HepG2 (cell line): ENCODE measurements at regions not wholly inside any gene's neighbourhood (a gene's known extent, or its start where the extent isn't known, plus 50 kb on each side); places are given as distances from the start of the nearest gene placed in this dataset.

Source experiments
- ARHGAP35 ChIP-seq: sonication (generic); formaldehyde crosslinking; IDR thresholded peaks from 2 replicates; pipeline ENCODE4 v1.9.0; 2022; ENCODE audit warnings: mild to moderate bottlenecking, inconsistent platforms, moderate library complexity, missing genetic modification reagents, borderline replicate concordance
- HDAC2 ChIP-seq: sonication (generic); formaldehyde crosslinking; IDR thresholded peaks from 2 replicates; pipeline ENCODE4 v1.4.0; 2020; ENCODE audit warnings: missing genetic modification reagents
- MAFF ChIP-seq: IDR thresholded peaks from 2 replicates; pipeline ENCODE4 v1.6.1; 2011; ENCODE audit warnings: low read depth, low read length, improper control_type of control experiment
- MIXL1 ChIP-seq: IDR thresholded peaks from 2 replicates; pipeline ENCODE4 v1.6.1; 2016
- NR1H2 ChIP-seq: sonication (generic); formaldehyde crosslinking; IDR thresholded peaks from 2 replicates; pipeline ENCODE4 v1.8.1; 2022; ENCODE audit warnings: low read depth, missing genetic modification reagents, borderline replicate concordance
- REL ChIP-seq: sonication (generic); formaldehyde crosslinking; conservative IDR thresholded peaks from 2 replicates; pipeline ENCODE4 v1.8.0; 2022; ENCODE audit warnings: mild to moderate bottlenecking, missing genetic modification reagents, moderate library complexity
- STAG1 ChIP-seq: sonication (generic); formaldehyde crosslinking; IDR thresholded peaks from 2 replicates; pipeline ENCODE4 v1.4.0; 2020; ENCODE audit warnings: missing genetic modification reagents
- ZNF256 ChIP-seq: sonication (generic); formaldehyde crosslinking; conservative IDR thresholded peaks from 2 replicates; pipeline ENCODE4 v1.4.0; 2020; ENCODE audit warnings: missing genetic modification reagents
- ZNF691 ChIP-seq: sonication (generic); formaldehyde crosslinking; IDR thresholded peaks from 2 replicates; pipeline ENCODE4 v1.4.0; 2020; ENCODE audit warnings: missing genetic modification reagents, low read depth, mild to moderate bottlenecking, borderline replicate concordance
- TF ChIP-seq, protein P1 (sequence below): sonication (generic); formaldehyde crosslinking; IDR thresholded peaks from 2 replicates; pipeline ENCODE4 v1.5.0; 2020; ENCODE audit warnings: mild to moderate bottlenecking, missing genetic modification reagents, moderate library complexity
- TF ChIP-seq, protein P2 (sequence below), 2 experiments: IDR thresholded peaks; 2 replicates each; pipeline ENCODE4 v1.6.1; 2011 to 2012; ENCODE audit warnings: low read length in 2 of 2, borderline replicate concordance in 1 of 2, low read depth in 1 of 2, mild to moderate bottlenecking in 1 of 2, moderate library complexity in 1 of 2

DNA sequence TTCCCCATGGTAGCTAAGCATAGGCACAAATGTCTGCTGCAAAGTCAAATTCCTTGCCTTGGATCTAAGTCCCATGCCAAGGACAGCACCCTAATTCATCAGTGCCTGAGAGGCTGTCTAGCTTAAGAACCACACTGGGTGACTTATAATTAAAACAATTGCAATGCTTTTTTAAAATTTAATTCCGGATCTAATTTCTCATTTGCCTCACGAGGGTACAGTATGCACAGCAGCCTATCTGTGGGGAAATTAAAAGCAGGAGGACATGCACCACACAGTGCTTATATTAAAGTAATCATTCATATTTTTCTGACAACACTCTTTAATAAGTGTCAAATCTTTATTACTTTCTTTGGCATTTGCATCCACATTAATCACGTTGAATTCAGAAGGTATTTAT is 378.8 kb downstream of the GPAM start:
- TF ChIP-seq ZNF256 (CRISPR knock-in tag), result no peak
- TF ChIP-seq NR1H2 (CRISPR knock-in tag), result no peak
- TF ChIP-seq, protein P1, sequence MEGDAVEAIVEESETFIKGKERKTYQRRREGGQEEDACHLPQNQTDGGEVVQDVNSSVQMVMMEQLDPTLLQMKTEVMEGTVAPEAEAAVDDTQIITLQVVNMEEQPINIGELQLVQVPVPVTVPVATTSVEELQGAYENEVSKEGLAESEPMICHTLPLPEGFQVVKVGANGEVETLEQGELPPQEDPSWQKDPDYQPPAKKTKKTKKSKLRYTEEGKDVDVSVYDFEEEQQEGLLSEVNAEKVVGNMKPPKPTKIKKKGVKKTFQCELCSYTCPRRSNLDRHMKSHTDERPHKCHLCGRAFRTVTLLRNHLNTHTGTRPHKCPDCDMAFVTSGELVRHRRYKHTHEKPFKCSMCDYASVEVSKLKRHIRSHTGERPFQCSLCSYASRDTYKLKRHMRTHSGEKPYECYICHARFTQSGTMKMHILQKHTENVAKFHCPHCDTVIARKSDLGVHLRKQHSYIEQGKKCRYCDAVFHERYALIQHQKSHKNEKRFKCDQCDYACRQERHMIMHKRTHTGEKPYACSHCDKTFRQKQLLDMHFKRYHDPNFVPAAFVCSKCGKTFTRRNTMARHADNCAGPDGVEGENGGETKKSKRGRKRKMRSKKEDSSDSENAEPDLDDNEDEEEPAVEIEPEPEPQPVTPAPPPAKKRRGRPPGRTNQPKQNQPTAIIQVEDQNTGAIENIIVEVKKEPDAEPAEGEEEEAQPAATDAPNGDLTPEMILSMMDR (CRISPR knock-in tag), result no peak
- TF ChIP-seq ZNF691 (CRISPR knock-in tag), result no peak
- TF ChIP-seq, protein P2, sequence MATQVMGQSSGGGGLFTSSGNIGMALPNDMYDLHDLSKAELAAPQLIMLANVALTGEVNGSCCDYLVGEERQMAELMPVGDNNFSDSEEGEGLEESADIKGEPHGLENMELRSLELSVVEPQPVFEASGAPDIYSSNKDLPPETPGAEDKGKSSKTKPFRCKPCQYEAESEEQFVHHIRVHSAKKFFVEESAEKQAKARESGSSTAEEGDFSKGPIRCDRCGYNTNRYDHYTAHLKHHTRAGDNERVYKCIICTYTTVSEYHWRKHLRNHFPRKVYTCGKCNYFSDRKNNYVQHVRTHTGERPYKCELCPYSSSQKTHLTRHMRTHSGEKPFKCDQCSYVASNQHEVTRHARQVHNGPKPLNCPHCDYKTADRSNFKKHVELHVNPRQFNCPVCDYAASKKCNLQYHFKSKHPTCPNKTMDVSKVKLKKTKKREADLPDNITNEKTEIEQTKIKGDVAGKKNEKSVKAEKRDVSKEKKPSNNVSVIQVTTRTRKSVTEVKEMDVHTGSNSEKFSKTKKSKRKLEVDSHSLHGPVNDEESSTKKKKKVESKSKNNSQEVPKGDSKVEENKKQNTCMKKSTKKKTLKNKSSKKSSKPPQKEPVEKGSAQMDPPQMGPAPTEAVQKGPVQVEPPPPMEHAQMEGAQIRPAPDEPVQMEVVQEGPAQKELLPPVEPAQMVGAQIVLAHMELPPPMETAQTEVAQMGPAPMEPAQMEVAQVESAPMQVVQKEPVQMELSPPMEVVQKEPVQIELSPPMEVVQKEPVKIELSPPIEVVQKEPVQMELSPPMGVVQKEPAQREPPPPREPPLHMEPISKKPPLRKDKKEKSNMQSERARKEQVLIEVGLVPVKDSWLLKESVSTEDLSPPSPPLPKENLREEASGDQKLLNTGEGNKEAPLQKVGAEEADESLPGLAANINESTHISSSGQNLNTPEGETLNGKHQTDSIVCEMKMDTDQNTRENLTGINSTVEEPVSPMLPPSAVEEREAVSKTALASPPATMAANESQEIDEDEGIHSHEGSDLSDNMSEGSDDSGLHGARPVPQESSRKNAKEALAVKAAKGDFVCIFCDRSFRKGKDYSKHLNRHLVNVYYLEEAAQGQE (IDR thresholded peaks at IDR 0.05; ENCODE audit: borderline replicate concordance in 1 of 2, low read depth in 1 of 2, low read length in 2 of 2), result no peak
- TF ChIP-seq REL (CRISPR knock-in tag), result no peak
- TF ChIP-seq MIXL1 (CRISPR knock-in tag), result no peak
- no peak for TF ChIP-seq ARHGAP35
- no peak for TF ChIP-seq STAG1 (CRISPR knock-in tag)
- no peak for TF ChIP-seq HDAC2
- no peak for TF ChIP-seq MAFF
